Type B pancreatic cell (in vitro differentiated cells): ENCODE measurements at regions not wholly inside any gene's neighbourhood (a gene's known extent, or its start where the extent isn't known, plus 50 kb on each side); places are given as distances from the start of the nearest gene placed in this dataset.

Experiments
- DNase-seq: peaks from one replicate; pipeline ENCODE4 v3.0.0; 2021; ENCODE audit warnings: mixed read lengths; ENCODE audit not compliant: unreplicated experiment; ENCODE audit errors: extremely low spot score
- H3K27ac Mint-ChIP-seq: 2 replicates; pipeline ENCODE4 v1.8.0; 2021; ENCODE audit warnings: mild to moderate bottlenecking, mixed read lengths
- H3K27me3 Mint-ChIP-seq: 2 replicates; pipeline ENCODE4 v1.8.0; 2021; ENCODE audit warnings: mixed read lengths
- H3K36me3 Mint-ChIP-seq: 2 replicates; pipeline ENCODE4 v1.8.0; 2021; ENCODE audit warnings: mixed read lengths
- H3K4me1 Mint-ChIP-seq: one replicate; pipeline ENCODE4 v1.8.0; 2021; ENCODE audit warnings: mixed read lengths; ENCODE audit not compliant: unreplicated experiment
- H3K4me3 Mint-ChIP-seq: 2 replicates; pipeline ENCODE4 v1.8.0; 2021; ENCODE audit warnings: mild to moderate bottlenecking, mixed read lengths
- H3K9me3 Mint-ChIP-seq: 2 replicates; pipeline ENCODE4 v1.8.0; 2021; ENCODE audit warnings: mixed read lengths
- TF ChIP-seq, protein P1 (sequence below): fragments of 200-600 bp; sonication (generic); conservative IDR thresholded peaks from 2 replicates; pipeline ENCODE4 v1.5.0; 2021; ENCODE audit warnings: antibody characterized with exemption, mild to moderate bottlenecking

DNA sequence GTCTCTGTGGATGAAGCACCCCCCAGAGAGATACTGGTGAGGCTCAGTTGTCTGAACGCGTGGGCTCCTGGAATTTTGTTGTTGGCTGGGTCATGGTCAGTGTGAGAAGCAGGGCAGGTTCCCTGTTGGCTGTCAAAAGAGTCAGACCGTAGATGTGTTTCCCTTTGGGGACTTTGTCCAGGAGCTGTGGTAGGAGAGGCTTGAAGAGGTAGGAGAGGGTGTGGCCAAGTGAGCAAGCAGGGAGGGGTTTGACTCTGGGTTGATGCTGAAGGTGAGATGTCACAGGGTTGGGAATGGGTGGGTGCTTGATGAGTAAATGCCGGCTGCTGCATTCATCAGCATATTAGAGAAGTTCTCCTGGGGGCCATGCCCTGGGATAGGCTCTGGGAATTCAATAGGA, 803.2 kb downstream of the TBC1D22A start:
- H3K4me1 Mint-ChIP-seq, result no peaks in the 10 kb centered on the region
- no peak overlapping the region for H3K4me3 Mint-ChIP-seq
- peak; percentile 18 for DNase-seq
- TF ChIP-seq, protein P1, sequence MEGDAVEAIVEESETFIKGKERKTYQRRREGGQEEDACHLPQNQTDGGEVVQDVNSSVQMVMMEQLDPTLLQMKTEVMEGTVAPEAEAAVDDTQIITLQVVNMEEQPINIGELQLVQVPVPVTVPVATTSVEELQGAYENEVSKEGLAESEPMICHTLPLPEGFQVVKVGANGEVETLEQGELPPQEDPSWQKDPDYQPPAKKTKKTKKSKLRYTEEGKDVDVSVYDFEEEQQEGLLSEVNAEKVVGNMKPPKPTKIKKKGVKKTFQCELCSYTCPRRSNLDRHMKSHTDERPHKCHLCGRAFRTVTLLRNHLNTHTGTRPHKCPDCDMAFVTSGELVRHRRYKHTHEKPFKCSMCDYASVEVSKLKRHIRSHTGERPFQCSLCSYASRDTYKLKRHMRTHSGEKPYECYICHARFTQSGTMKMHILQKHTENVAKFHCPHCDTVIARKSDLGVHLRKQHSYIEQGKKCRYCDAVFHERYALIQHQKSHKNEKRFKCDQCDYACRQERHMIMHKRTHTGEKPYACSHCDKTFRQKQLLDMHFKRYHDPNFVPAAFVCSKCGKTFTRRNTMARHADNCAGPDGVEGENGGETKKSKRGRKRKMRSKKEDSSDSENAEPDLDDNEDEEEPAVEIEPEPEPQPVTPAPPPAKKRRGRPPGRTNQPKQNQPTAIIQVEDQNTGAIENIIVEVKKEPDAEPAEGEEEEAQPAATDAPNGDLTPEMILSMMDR, result no peak
- H3K9me3 Mint-ChIP-seq, result peaks cover 16% of the 10 kb centered on the region
- no peak overlapping the region for H3K27ac Mint-ChIP-seq
- H3K36me3 Mint-ChIP-seq, result no peaks in the 10 kb centered on the region
- H3K27me3 Mint-ChIP-seq, result no peaks in the 10 kb centered on the region

DNA sequence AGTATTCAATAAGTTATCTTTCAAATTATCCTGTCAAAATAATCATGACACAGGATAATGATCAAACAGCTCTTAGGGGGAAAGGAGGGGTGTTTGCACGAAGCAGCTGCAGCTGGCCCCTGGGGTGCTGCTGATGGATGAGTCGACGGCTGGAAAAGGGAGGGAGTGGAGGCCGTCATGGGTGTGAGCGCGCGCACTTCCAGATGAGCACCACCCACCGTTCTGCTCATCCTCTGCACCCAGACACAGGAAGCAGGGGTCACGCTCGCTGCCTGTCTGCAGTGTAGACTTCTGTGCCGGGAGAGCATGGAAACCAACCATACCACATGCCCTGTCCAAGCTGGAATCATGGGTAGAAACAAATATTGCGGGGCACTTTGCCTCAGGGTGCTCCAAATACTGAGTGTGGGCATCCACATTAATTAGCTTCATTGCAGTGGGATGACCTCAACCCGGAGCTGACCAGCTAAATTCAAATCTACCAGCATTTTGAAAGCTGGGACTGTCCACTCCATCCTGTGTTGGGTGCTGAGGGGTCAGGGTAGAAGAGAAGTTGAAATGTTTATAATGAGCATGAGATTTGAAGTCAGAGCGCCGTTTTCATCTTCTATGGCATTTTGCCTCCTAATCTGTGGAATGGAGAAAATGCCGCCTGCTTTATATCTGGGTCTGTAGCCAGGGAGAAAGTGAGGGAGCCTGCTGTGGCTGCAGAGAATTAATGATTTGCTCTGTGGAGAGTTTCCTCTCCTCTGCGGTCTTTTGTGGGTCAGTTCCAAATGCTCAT, 802.4 kb downstream of the TBC1D22A start:
- TF ChIP-seq, protein P1, result no peak
- Mint-ChIP-seq H3K4me1 (no peaks in the 10 kb centered on the region), H3K4me3 (no peak overlapping the region), H3K27me3 (no peaks in the 10 kb centered on the region), H3K9me3 (peaks cover 16% of the 10 kb centered on the region), H3K36me3 (no peaks in the 10 kb centered on the region), H3K27ac (no peak overlapping the region)
- peak; percentile 32 for DNase-seq

DNA sequence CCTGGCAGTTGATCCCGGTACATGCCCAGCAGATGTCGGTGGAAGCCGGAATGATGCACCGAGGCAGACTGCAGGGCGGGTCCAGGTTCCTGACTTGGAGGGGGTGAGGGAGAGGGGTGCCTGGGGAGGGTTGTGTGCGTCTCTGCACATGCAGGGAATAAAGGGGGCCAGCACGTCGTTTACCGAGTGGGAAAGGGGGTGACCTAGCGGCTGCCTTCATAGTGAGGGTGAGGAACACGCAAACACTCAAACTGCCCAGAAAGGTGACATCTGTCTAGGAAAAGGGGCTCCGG, 801.7 kb downstream of the TBC1D22A start:
- Mint-ChIP-seq H3K27me3 (no peaks in the 10 kb centered on the region), H3K4me1 (no peaks in the 10 kb centered on the region), H3K36me3 (no peaks in the 10 kb centered on the region), H3K27ac (no peak overlapping the region), H3K4me3 (no peak overlapping the region), H3K9me3 (peaks cover 16% of the 10 kb centered on the region)
- TF ChIP-seq, protein P1, result no peak
- DNase-seq, result peak; percentile 51

DNA sequence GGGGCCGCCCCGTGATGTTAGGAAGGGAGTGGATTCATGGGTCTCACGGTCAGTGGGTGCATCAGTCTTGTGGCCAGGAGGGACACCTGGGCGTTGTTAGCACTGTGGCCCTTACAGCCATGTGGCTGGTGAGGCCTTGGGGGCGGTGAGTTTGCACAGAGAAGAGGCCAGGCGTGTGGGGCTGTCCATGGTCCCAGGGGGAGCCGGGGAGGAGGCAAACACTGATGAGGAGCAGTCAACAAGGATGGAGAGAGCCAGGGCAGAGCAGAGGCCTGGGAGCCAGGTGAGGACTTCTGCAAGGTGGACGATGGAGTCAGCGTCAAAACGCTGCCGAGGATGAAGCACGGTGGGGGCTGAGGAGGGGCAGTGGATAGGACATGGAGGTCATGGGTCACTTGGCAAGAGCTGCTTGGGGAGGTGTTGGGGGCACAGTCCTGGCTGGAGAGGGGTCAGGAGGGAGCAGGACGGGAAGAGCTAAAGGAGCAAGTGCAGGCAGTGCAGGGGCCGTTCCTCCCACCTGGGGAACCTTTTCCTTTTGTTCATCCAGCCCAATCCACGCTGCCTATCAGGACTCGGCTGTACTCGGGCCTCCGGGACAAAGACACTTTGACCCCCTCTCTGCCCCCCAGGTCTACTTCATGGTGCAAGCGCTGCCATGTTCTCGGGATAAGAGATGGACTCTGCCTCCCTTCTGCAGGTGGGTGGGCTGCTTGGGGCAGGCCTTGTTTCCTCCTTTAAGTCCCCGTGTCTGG, 801.1 kb downstream of the TBC1D22A start:
- TF ChIP-seq, protein P1, result no peak
- H3K4me3 Mint-ChIP-seq, result no peak overlapping the region
- H3K27me3 Mint-ChIP-seq, result no peaks in the 10 kb centered on the region
- no peaks in the 10 kb centered on the region for H3K4me1 Mint-ChIP-seq
- peaks cover 16% of the 10 kb centered on the region for H3K9me3 Mint-ChIP-seq
- H3K27ac Mint-ChIP-seq, result no peak overlapping the region
- peak; percentile 55 for DNase-seq
- H3K36me3 Mint-ChIP-seq, result no peaks in the 10 kb centered on the region

DNA sequence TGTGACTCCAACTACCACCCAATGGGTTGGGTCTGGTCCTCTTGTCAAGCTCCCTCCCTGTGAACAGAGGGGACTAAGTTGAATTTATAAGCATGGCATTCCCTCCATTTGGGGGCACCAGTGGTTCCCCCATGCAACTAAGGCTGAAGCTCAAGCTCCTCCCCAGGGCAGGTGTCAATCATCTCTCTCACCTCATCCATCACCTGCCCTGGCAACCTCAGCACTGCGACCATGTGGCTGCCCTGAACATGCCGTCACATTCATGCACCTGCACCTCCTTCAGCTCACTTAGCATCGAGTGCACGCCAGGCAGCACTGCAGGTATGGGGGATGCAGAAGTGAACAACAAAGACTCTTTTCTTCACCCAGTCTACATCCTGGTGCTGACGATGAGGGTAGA, 799.3 kb downstream of the TBC1D22A start:
- TF ChIP-seq, protein P1, result no peak
- Mint-ChIP-seq H3K4me1 (no peaks in the 10 kb centered on the region), H3K9me3 (peaks cover 21% of the 10 kb centered on the region), H3K27me3 (no peaks in the 10 kb centered on the region), H3K4me3 (no peak overlapping the region), H3K36me3 (peaks cover 4% of the 10 kb centered on the region), H3K27ac (no peak overlapping the region)
- DNase-seq, result peak; percentile 27
